GM19452 (cell line): ENCODE measurements at regions not wholly inside any gene's neighbourhood (a gene's known extent, or its start where the extent isn't known, plus 50 kb on each side); places are given as distances from the start of the nearest gene placed in this dataset.
"Not testable (repeated sequence)": the region's sequence is repeated elsewhere in the genome, so short reads cannot be mapped to it uniquely, and the experiment has no call there.

Source experiments
- ATAC-seq: cut with Tn5 transposase; IDR thresholded peaks from one replicate; pipeline ENCODE4 v1.9.1; 2021; ENCODE audit not compliant: unreplicated experiment

GRCh38 chr6:91052473-91053450 is 465.9 kb upstream of the MAP3K7 start:
- ATAC-seq: not testable (repeated sequence)

GRCh38 chr6:91045161-91045560 is 458.3 kb upstream of the MAP3K7 start:
- no peak for ATAC-seq

- no peak for ATAC-seq
Observed at GRCh38 chr6:91043751-91044150, 456.9 kb upstream of the MAP3K7 start.

GRCh38 chr6:91042656-91043055 is 455.8 kb upstream of the MAP3K7 start:
- ATAC-seq: no peak

GRCh38 chr6:91033964-91034363 is 447.1 kb upstream of the MAP3K7 start:
- no peak for ATAC-seq

GRCh38 chr6:91031581-91031980 is 444.7 kb upstream of the MAP3K7 start:
- no peak for ATAC-seq

GRCh38 chr6:91029211-91029610 is 442.3 kb upstream of the MAP3K7 start:
- no peak for ATAC-seq

- no peak for ATAC-seq
Observed at GRCh38 chr6:91023529-91023928, 436.7 kb upstream of the MAP3K7 start.

- ATAC-seq: peak; percentile 59
Observed at GRCh38 chr6:91020744-91021143, 433.9 kb upstream of the MAP3K7 start.

- no peak for ATAC-seq
Observed at GRCh38 chr6:91018586-91018985, 431.7 kb upstream of the MAP3K7 start.

GRCh38 chr6:91013511-91013910 is 426.6 kb upstream of the MAP3K7 start:
- ATAC-seq: no peak

- no peak for ATAC-seq
Observed at GRCh38 chr6:90997076-90997475, 410.2 kb upstream of the MAP3K7 start.

GRCh38 chr6:90993770-90994169 is 406.9 kb upstream of the MAP3K7 start:
- ATAC-seq: no peak

GRCh38 chr6:90989763-90990162 is 402.9 kb upstream of the MAP3K7 start:
- no peak for ATAC-seq

GRCh38 chr6:90984066-90984465 is 397.2 kb upstream of the MAP3K7 start:
- ATAC-seq: no peak

GRCh38 chr6:90983462-90983861 is 396.6 kb upstream of the MAP3K7 start:
- no peak for ATAC-seq

GRCh38 chr6:90982581-90982980 is 395.7 kb upstream of the MAP3K7 start:
- no peak for ATAC-seq

- ATAC-seq: no peak
Observed at GRCh38 chr6:90982051-90982450, 395.2 kb upstream of the MAP3K7 start.

GRCh38 chr6:90978046-90978445 is 391.2 kb upstream of the MAP3K7 start:
- ATAC-seq: peak; percentile 52

- no peak for ATAC-seq
Observed at GRCh38 chr6:90977513-90977912, 390.6 kb upstream of the MAP3K7 start.

- ATAC-seq: no peak
Observed at GRCh38 chr6:90976341-90976740, 389.5 kb upstream of the MAP3K7 start.

GRCh38 chr6:90975741-90976140 is 388.9 kb upstream of the MAP3K7 start:
- ATAC-seq: no peak

GRCh38 chr6:90973188-90973587 is 386.3 kb upstream of the MAP3K7 start:
- ATAC-seq: no peak
